Daoy (cell line): ENCODE measurements at regions not wholly inside any gene's neighbourhood (a gene's known extent, or its start where the extent isn't known, plus 50 kb on each side); places are given as distances from the start of the nearest gene placed in this dataset.
A peak's percentile ranks its signal among the peaks of the same experiment; 100 is the strongest.
"Not testable (repeated sequence)": the region's sequence is repeated elsewhere in the genome, so short reads cannot be mapped to it uniquely, and the experiment has no call there.

Experiments used
- DNase-seq: peaks from one replicate; pipeline ENCODE4 v3.0.0-alpha.2; 2015; ENCODE audit warnings: low read depth

DNA sequence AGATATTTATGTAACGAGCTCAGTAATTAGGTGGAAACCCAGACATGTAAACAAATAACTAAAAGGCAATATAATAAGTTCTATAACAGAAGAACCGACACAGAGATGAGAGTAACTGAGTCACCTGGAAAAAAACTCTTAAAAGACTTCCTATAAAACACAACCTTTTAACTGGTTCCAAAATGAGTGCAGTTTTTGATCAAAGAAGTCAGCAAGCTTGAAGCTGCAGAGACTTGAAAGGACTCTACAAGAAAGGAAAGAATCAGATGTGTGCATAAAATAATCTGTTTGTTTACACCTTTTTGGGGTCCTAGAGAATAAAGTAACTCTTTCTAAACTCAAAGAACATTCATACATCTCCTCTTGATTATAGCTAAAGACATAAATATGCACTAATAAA is 560.4 kb upstream of the CCDC54 start:
- no peak for DNase-seq

DNA sequence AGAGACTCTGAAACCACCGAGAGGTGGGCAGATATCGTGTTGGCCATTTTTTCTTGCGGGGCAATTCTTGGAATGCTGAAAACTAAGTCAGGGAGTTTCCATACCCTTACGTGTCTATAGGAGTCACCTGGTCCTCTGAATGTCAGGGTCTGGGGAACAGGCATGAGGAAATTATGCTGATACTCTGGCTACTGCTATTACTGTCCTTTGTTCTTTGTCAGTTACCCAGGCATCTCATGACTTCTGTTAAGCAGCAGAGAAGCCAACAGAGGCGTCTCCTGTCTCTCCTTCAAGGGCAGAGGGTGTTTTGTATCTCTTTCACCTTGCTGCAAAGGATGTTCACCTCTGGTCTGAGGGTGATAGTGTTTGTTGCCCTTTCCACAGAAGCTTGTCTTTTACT is 559.5 kb upstream of the CCDC54 start:
- DNase-seq: no peak

DNA sequence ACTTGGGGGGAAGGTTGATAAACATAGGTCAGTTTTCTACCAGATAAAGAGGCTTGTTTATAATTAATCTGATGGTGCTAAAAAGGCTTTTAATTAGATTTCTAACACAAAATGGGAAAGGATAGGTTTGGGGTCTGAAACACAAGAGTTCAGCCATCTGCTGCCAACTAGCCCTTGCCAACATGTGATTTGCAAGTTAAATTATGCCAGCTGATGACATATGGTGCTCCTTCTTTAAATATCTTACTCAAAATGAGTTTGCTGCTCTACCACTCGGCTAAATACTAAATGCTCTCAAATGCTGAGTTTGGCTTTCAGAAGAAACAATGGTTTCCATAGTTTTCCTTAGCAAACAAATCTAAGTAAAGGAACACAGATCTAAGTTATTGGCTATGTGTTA is 557.8 kb upstream of the CCDC54 start:
- DNase-seq: no peak

GRCh38 chr3:106820726-106821362 is 556.4 kb upstream of the CCDC54 start:
- no peak for DNase-seq

DNA sequence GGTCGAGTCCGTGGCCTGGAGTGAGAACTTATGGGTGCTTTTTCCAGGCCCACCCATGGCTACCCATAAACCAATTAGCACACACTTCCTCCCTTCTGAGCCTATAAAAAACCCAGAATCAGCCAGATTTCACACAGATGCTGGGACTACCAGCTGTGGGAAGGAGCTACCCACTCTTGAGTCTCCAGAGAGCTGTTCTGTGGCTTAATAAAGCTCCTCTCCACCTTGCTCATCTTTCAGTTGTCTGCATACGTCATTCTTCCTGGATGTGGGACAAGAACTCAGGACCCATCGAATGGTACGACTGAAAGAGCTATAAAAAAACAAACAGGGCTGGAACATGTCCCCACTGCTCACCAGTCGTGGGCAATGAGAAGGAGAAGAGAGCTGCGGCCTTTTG is 555.4 kb upstream of the CCDC54 start:
- no peak for DNase-seq

DNA sequence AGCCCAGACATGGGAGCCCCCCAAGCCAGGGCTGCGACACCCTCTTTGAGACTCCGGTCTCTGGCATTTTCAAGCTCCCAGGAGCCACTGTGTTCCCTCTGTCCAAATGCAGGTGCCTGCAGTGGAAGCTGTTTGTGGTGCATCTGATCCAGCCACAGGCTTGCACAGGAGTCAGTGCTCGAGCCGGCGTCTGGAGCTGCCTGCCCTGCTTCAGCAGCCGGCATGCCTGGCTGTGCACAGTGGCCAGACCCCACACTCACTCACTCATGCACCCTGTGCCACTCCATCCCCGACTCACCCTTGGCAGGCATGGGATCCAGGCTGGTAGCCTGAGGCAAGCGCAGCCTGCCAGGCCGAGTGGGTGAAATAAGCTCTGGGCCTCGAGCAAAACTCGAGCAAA is 555.0 kb upstream of the CCDC54 start:
- no peak for DNase-seq

DNA sequence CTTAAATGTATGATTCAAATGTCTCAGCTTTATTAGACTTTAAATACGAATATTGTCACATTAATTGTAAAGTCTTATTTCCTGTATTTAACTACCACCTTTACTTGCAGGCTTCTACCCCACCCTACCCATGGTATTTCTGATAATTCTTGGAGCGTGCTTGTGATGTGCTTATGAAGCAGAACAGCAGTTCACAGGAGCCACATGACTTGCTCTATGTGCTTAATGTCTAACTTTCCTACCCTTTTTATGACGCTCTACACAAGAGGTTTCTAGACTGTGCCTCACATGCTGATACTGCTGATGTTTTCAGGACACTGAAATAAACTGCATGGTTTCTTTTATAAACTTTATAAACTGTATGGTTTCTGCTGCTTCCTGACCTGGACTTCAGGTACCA is 553.5 kb upstream of the CCDC54 start:
- DNase-seq: no peak

DNA sequence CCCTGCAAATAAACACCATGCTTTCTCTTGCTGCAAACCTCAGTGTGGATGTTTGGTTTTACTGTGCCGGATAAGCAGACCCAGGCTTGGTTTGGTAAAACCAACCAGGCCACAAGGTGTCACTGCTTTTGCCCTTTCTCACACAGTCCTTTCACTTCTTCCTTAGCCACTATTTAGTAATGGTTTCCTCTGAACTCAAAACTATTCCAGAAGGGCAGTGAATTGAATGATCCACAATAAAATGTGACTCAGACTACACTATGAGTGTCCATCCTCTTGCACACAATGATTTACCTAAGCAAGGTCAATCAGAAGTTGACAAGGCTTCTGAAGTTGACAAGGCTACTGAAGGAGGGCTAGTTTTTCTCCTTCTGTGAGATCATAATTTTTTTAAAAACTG is 552.4 kb upstream of the CCDC54 start:
- peak; percentile 52 for DNase-seq

DNA sequence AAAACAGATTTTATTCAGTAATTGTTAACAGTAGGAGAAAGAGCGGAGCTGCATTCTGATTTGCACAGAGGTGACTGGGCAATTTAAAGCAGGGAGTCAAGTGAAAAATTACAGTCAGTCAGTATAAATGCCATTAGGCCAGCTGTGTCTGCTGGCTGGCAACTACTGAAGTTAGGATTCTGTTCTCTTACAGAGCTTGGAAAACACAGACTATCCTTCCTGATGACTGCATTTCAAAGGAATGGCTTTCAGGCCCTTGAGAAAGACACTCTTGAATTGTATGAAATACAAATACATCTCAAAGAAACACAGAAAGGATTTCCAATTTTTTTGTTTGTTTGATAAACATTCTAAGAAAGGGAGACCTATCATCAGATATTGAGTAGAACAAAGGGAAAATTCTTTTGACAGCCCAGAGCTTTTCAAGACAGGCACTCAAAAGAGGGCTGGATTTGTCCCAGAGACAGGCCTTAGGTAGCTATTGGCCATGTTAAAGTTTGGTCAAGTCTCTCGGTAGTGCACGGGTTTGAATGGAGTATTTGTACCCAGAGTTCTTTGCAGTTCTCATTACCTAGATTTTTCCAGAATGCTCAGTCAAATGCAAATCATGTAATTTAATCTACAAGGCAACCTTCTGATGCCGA is 551.2 kb upstream of the CCDC54 start:
- DNase-seq: peak; percentile 61

DNA sequence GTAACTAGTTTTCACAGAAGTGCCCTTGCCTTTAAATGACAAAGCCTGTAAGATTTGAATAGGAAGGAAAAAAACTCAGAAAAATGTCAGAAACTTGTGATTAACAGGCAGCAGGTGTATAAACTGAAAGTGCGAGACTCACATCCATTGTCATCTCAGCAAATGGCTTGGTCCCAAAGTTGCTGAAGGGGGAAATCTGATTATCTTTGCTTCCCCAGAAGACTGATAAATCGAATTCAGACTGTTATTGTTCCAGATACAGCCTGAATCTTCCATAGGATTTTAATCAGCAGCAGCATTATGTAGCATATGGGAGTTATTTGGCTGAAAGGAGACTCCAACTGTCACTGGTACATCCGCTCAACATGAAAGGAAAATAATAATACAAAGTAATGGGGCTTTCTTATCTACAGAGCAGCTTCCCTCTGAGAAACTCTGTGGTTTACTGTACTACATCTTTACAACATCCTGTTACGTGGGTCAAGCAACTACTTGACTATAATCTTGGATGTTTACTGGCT is 550.4 kb upstream of the CCDC54 start:
- DNase-seq: peak; percentile 46

DNA sequence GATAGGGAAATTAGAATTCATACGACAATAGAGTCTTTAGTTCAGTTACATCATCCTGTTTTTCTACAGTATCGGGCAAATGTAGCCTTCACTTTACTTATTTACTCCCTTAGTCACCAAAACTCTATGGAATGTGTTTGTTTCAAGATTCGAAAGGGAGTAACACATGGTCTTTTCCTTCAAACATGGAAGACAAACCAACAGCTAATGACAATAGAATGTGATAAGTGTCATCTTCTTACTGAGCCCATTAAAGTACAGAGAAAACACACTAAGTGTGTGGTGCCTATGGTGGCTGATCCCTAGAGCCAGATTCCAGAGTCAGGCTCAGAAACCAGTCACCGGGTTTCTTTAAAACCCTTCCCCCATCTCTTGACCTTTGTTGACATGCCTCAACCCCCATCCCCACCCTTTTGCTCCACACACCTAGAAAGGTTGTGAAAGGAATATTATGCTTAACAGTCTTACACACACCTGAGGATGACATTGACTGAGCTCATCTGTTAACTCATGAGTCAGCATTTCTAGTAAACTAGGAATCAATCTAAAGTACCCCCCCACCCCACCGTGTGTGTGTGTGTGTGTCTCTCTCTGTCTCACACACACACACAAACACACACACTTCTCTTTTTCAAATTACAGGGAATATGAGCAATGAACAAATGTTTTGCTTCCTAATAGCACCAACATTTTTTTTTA is 549.6 kb upstream of the CCDC54 start:
- DNase-seq: no peak

DNA sequence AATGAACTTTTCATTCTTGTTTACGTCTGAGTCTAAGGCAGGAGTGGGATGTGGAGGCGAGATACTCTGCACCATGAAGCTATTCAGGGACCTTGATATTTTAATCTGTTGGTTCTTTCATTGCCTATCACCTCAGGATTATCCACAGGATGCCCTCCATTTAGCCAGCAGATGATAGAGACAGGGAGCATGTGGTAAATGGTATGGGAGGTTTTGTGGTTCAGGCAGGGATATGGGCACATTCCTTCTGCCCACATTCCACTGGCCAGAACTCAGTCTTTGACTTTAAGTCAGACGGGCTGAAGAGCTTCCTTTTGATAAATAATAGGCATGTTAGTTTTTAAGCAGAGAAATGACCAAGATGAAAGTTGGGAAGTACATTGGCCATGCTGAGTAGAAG is 548.0 kb upstream of the CCDC54 start:
- peak; percentile 71 for DNase-seq

DNA sequence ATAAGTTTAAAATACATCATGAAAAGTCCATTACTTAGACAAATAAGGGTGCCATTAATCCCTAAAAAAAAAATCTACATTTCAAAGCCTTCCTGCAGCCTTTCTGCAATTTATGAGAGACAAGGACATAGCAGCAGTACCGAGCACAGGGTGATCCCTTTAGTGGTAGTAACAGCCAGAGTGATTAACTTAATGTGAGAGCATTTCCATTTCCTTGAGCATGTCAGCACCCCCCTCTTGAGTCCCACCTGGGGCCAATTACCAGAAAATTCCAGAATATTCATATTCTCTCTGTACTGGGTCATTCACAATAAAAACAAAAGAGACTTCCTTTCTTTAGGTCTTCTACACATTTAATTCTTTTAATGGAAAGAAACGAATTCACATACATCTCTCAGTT is 546.9 kb upstream of the CCDC54 start:
- DNase-seq: no peak

GRCh38 chr3:106836906-106837305 is 540.3 kb upstream of the CCDC54 start:
- peak; percentile 29 for DNase-seq

DNA sequence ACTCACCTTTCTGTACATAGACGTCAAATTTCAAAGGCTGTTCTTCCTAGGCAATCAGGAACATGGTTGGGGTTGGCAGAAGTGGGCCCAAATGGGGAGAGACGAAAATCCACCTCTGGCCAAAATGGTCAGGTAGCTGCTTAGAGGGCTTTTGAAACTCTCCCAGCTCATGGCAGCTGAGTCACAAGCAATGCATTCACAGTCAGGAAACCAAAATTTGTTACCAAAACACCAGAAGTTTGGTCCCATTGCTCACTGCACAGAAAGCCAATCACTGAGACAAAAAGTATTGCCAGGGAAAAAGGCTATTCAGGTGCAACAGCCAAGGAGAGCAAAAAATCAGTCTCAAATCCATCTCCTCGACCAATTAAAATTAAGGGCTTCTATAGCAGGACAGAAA is 539.6 kb upstream of the CCDC54 start:
- peak; percentile 55 for DNase-seq

GRCh38 chr3:106839576-106840280 is 537.5 kb upstream of the CCDC54 start:
- no peak for DNase-seq

DNA sequence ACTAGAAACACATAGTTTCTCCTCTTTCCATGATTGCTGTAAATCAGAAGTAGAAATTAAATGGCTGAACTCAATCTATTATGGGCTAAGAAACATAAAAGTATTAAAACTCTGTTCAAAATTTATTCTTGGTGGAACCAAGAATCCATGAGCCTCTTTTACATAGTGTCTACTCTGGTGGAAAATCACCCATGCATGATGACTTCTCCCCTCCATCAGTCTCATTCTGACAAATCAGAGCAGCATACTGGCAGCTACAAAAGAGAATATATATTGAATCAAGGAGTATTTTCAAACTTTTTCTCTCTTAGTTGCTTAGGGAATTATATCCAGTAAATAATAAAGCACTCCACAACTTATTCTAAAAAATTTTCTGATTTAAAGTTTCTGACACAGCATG is 536.9 kb upstream of the CCDC54 start:
- no peak for DNase-seq

GRCh38 chr3:106842151-106842550 is 535.1 kb upstream of the CCDC54 start:
- DNase-seq: no peak

DNA sequence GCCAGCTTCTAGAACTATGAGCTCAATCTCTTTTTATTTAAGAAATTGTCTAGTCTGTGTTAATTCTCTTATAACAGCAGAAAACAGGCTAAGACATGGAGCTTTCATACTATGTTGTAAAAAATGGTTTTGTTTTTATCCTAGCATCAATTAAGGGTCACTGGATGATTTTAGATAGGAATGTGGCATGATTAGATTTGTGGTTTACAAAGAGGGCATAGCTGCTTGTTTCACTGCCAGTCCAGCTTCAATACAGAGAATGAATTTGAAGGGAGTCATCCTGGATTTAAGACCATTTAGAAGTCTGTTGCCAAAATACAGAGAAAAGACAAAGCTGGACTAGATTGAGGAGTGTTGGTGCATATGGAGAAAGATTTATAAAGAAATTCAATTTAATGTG is 532.6 kb upstream of the CCDC54 start:
- DNase-seq: no peak

GRCh38 chr3:106848099-106848498 is 529.1 kb upstream of the CCDC54 start:
- no peak for DNase-seq

DNA sequence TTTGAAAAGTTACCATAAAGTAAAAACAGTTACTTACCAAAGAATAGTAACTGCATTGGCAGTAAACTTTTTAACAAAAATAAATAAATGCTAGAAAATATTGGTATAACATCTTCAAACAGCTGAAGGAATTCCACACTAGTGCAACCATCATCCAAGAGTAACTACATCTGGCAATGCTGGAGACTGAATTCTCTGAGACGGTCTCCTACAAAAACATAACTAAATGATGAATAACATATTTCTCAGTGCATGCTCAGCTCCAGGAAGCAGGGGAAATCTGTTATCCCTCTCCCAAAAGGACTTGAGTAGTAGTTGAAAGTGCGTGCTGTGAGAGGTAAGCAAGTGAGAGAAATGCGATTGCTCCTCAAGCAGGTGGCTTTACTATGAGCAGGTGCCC is 526.8 kb upstream of the CCDC54 start:
- no peak for DNase-seq

DNA sequence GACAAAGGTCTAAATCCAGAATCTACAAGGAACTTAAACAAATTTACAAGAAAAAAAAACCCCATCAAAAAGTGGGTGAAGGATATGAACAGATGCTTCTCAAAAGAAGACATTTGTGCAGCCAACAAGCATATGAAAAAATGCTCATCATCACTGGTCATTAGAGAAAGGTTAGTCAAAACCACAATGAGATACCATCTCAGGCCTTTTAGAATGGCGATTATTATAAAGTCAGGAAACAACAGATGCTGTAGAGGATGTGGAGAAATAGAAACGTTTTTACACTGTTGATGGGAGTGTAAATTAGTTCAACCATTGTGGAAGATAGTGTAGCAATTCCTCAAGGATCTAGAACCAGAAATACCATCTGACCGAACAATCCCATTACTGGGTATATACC is 518.9 kb upstream of the CCDC54 start:
- DNase-seq: not testable (repeated sequence)

DNA sequence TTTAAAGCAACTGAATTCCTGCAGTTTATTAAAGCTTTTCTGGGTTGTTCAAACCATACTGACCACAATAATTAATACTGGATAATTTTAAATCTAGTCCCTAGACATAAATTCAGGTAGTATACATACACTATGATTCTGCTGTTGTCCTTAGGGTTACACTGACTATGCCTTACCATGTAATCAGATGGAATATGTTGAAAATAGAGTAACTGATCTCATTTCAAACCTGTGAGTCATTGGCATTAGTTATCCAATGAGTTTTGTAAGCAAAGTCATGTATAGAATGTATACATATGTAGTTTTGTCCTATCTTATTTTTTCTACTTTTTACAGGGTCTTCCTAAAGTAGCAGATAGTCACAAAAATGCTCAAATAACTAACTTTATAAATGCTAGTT is 517.1 kb upstream of the CCDC54 start:
- no peak for DNase-seq
